ENCODE measurements at regions not wholly inside any gene's neighbourhood (a gene's known extent, or its start where the extent isn't known, plus 50 kb on each side); places are given as distances from the start of the nearest gene placed in this dataset.

DNA sequence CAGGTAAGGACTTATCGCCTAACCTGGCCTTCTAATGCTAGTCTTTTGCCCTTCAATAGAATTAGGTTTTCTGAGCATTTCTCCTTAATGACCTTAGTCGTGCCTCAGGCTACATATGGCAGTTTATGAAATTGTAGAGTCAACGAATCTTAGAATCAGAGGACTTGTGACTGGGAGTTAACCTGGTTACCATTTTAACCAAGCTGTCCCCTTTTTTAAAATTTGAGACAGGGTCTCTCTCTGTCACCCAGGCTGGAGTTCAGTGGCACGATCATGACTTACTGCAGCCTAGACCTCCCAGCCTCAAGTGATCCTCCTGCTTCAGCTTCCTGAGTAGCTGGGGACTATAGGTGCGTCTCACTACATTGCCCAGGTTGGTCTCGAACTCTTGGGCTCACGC lies 53.5 kb upstream of the DMRTB1 start:
- H3K27me3 ChIP-seq = peaks cover 71% of the 10 kb centered on the region

DNA sequence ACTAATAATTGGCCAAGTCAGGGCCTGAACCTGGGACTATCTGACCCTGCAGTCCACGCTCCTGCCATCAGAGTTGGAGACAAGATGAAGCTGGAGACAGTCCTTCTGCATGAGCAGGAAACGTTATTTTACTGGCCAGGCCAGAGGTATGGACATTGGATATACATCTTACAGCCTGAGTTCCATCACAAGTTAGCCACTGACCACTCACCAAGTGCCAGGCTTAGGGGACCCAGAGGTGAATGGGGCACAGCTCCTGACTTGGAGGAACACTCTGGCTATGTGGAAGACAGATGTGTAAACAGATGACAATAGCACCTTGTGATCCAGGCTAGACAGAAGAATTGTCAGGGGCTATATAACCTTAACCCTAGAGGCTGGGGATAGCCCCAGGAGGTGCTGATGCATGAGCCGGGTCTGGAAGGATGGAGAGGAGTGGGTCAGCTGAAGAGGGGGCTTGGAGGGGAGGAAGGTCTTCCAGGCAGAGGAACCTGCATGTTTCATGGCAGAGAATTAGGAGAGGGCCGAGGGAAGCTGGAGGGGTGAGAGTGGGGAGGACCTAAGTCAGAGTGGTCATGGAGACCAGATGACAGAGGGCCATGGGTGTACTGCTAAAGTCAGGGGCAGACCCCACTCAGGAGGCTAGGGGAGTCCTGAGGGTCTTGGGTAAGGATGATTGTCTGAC lies 52.5 kb upstream of the DMRTB1 start:
- Histone ChIP-seq H3K4me1 (no peaks in the 10 kb centered on the region), H3K27ac (no peak overlapping the region), H3K36me3 (no peaks in the 10 kb centered on the region), H3K9me3 (no peaks in the 10 kb centered on the region), H3K4me3 (no peak overlapping the region), H3K27me3 (peaks cover 62% of the 10 kb centered on the region)
- 69 to 100% methylated on average over 2 to 4 of the region's 4 CpGs for WGBS, 2 donors (ENCODE audit: low coverage in 1 of 2)
- ATAC-seq = no peak
- TF ChIP-seq POLR2AphosphoS5 (IDR thresholded peaks at IDR 0.05) (no peak), EP300 (IDR thresholded peaks at IDR 0.05) (no peak), POLR2A (IDR thresholded peaks at IDR 0.05) (no peak)
- TF ChIP-seq, protein P1, sequence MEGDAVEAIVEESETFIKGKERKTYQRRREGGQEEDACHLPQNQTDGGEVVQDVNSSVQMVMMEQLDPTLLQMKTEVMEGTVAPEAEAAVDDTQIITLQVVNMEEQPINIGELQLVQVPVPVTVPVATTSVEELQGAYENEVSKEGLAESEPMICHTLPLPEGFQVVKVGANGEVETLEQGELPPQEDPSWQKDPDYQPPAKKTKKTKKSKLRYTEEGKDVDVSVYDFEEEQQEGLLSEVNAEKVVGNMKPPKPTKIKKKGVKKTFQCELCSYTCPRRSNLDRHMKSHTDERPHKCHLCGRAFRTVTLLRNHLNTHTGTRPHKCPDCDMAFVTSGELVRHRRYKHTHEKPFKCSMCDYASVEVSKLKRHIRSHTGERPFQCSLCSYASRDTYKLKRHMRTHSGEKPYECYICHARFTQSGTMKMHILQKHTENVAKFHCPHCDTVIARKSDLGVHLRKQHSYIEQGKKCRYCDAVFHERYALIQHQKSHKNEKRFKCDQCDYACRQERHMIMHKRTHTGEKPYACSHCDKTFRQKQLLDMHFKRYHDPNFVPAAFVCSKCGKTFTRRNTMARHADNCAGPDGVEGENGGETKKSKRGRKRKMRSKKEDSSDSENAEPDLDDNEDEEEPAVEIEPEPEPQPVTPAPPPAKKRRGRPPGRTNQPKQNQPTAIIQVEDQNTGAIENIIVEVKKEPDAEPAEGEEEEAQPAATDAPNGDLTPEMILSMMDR (IDR thresholded peaks at IDR 0.05) = no peak

More for the DNA sequence above, 53.5 kb upstream of the DMRTB1 start:
- Histone ChIP-seq H3K27ac (no peak overlapping the region), H3K9me3 (no peaks in the 10 kb centered on the region), H3K4me1 (no peaks in the 10 kb centered on the region), H3K36me3 (no peaks in the 10 kb centered on the region), H3K4me3 (no peak overlapping the region)
- TF ChIP-seq EP300 (IDR thresholded peaks at IDR 0.05) (no peak), POLR2AphosphoS5 (IDR thresholded peaks at IDR 0.05) (no peak), POLR2A (IDR thresholded peaks at IDR 0.05) (no peak)
- TF ChIP-seq, protein P1 (IDR thresholded peaks at IDR 0.05) = no peak
- WGBS, 2 donors (ENCODE audit: low coverage in 1 of 2) = 84 to 88% methylated on average over 3 to 4 of the region's 7 CpGs
- no peak for ATAC-seq

DNA sequence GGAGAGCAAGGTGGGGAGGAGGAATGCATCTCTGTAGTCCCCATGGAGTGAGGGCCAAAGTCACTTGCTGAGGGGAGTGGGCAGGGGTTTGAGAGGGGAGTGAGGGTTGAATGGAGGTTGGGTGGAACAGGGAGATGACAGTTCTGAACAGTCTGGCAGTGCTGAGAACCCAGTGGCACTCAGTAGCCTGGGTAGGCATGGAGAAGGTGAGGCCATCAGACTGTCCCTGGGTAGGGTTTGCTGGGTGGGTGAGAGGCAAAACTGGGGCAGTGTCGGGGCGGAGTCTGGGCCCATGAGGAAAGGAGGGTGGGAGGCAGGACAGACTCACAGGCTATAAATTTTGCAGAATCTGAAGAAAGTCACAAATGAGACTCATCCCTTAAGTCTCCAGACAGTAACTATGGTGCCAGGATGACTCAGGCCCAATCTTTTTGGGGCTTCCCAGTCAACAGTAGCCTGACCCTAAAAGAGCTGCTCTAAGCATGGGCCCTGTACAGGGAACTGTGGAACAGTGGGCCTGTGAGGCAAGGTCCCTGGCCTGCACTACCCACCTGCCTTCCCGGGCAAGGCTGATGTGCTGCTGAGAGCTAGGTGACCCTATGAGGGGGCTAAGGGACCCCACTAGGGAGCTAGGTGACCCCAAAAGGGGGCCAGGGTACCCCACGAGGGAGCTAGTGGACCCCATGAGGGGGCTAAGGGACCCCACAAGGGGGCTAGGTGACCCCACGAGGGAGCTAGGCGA lies 51.0 kb upstream of the DMRTB1 start:
- no peaks in the 10 kb centered on the region for H3K9me3 ChIP-seq
- 89 to 92% methylated on average over 2 to 6 of the region's 6 CpGs for WGBS, 2 donors (ENCODE audit: low coverage in 1 of 2)
- no peak overlapping the region for H3K27ac ChIP-seq
- no peak for TF ChIP-seq POLR2AphosphoS5 (IDR thresholded peaks at IDR 0.05)
- no peak for TF ChIP-seq EP300 (IDR thresholded peaks at IDR 0.05)
- TF ChIP-seq, protein P1 (IDR thresholded peaks at IDR 0.05) = no peak
- no peak for TF ChIP-seq POLR2A (IDR thresholded peaks at IDR 0.05)
- no peak for ATAC-seq
- no peak overlapping the region for H3K4me3 ChIP-seq
- no peaks in the 10 kb centered on the region for H3K36me3 ChIP-seq
- H3K4me1 ChIP-seq = no peaks in the 10 kb centered on the region
- peaks cover 48% of the 10 kb centered on the region for H3K27me3 ChIP-seq

DNA sequence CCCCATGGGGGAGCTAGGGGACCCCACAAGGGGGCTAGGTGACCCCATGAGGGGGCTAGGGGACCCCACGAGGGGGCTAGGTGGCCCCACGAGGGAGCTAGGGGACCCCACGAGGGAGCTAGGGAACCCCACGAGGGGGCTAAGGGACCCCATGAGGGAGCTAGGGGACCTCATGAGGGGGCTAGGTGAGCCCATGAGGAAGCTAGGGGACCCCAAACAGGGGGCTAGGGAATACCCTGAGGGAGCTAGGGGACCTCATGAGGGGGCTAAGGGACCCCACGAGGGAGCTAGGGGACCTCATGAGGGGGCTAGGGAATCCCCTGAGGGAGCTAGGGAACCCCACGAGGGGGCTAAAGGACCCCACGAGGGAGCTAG lies 50.5 kb upstream of the DMRTB1 start:
- H3K4me1 ChIP-seq = no peaks in the 10 kb centered on the region
- TF ChIP-seq, protein P1 (IDR thresholded peaks at IDR 0.05) = no peak
- TF ChIP-seq POLR2AphosphoS5 (IDR thresholded peaks at IDR 0.05) (no peak), EP300 (IDR thresholded peaks at IDR 0.05) (no peak), POLR2A (IDR thresholded peaks at IDR 0.05) (no peak)

DNA sequence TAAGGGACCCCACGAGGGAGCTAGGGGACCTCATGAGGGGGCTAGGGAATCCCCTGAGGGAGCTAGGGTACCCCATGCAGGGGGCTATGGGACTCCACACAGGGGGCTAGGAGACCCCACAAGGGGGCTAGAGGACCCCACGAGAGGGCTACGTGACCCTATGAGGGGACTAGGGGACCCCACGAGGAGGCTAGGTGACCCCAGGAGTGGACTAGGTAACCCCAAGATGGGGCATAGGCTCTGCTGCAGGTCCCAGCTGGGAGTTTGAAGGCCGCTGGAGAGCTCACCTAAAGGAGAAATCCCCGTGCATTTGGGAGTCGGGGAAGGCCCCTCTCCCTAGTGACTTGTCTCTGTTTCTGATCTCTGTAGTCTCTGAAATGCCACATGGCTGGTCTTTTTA lies 50.0 kb upstream of the DMRTB1 start:
- Histone ChIP-seq H3K36me3 (no peaks in the 10 kb centered on the region), H3K4me1 (no peaks in the 10 kb centered on the region), H3K9me3 (no peaks in the 10 kb centered on the region), H3K4me3 (no peak overlapping the region), H3K27me3 (peaks cover 43% of the 10 kb centered on the region), H3K27ac (no peak overlapping the region)
- no peak for ATAC-seq
- 89 to 100% methylated on average over 1 to 3 of the region's 7 CpGs for WGBS, 2 donors (ENCODE audit: low coverage in 1 of 2)
- TF ChIP-seq EP300 (IDR thresholded peaks at IDR 0.05) = no peak
- TF ChIP-seq POLR2AphosphoS5 (IDR thresholded peaks at IDR 0.05) = no peak
- no peak for TF ChIP-seq POLR2A (IDR thresholded peaks at IDR 0.05)
- TF ChIP-seq, protein P1 (IDR thresholded peaks at IDR 0.05) = no peak

More for the DNA sequence above, 50.5 kb upstream of the DMRTB1 start:
- H3K27me3 ChIP-seq = peaks cover 43% of the 10 kb centered on the region
- H3K36me3 ChIP-seq = no peaks in the 10 kb centered on the region
- H3K9me3 ChIP-seq = no peaks in the 10 kb centered on the region
- ATAC-seq = no peak
- no peak overlapping the region for H3K27ac ChIP-seq
- no peak overlapping the region for H3K4me3 ChIP-seq
- WGBS, 2 donors (ENCODE audit: low coverage in 1 of 2) = 89% methylated on average over 3 of the region's 7 CpGs; no CpG with 5 or more reads in 1 of the 2 donors
